ENCODE measurements at regions not wholly inside any gene's neighbourhood (a gene's known extent, or its start where the extent isn't known, plus 50 kb on each side); places are given as distances from the start of the nearest gene placed in this dataset.
"Not testable (repeated sequence)": the region's sequence is repeated elsewhere in the genome, so short reads cannot be mapped to it uniquely, and the experiment has no call there.

DNA sequence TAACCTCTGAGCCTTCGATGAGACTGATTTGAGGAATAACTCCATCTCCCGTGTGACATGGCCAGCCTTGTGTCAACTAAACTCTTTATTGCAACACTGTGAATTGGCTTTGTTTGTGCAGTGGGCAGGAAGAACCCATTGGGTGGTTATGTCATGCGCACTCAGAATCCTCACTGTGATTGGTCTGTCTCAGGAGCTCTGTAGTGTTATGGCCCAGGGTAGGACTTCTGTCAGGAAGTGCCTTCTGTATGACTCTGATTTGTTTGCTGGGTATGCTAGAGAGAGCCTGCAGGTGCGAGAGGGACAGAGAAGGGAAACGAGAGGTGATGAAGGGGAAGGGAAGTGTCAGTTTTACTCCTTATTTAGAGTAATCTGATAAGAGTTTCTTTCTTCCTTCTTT lies 71.5 kb upstream of the DCD start:
- intact Hi-C loops (cut with DNase I), result no loop called here

DNA sequence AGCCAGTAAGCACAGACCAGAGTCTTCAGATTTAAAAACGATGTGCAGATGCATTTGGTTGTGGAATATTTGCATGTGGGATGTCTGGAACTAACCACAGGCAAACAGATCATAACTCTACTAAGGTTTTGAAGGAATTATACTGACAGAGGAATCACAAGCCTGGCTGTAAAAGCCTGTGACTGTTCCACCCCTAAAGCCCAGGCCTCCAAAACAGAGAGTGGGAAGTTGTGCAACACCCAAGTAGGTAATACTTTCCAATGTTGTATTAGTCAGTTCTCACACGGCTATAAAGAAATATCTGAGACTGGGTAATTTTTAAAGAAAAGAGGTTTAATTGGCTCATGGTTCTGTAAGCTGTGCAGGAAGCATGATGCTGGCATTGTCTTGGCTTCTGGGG lies 68.1 kb upstream of the DCD start:
- no peak for DNase-seq
- intact Hi-C loops (cut with DNase I), result no loop called here

More for the DNA sequence above, 71.5 kb upstream of the DCD start:
- DNase-seq, result no peak

DNA sequence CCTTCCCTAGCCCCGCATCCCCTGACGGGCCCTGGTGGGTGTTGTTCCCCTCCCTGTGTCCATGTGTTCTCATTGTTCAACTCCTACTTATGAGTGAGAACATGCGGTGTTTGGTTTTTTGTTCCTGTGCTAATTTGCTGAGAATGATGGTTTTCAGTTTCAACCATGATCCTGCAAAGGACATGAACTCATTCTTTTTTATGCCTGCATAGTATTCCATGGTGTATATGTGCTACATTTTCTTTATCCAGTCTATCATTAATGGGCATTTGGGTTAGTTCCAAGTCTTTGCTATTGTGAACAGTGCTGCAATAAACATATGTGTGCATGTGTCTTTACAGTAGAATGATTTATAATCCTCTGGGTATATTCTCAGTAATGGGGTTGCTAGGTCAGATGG lies 65.7 kb upstream of the DCD start:
- DNase-seq; intact Hi-C loops (cut with DNase I): not testable (repeated sequence)

DNA sequence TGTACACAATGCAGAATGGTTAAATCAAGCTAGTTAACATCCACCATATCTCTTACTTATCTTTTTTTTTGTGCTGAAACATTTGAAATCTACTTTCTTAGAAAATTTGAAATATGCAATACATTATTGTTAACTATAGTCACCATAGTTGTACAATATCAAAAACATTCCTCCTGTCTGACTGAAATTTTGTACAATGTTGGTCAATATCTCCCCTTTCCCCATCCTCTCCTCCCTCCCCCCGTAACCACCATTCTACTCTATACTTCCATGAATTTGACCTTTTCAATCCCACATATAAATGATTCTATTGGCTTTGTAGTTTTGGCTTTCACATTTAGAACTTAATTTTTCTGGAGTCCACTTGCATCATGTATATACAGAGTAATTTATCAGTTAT lies 63.5 kb upstream of the DCD start:
- DNase-seq, result no peak

DNA sequence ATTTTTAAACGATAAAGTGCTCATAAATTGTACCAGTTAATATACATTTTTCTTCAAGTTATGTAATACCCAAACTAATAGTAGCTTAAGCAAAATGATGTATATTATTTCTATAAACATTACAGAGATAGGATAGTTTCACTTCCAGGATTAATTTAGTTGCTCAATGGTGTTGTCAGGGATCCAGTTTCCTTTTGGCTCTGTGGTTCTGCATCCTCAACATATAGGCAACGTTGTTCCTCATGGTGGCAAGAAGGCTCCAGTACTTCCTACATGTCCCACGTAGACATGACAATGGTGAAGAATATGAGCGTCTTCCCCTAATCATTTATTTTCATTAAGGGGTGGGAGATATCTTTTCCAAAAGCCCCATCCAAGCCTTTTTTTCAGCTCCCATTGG lies 60.7 kb upstream of the DCD start:
- no peak for DNase-seq
- intact Hi-C loops (cut with DNase I), result no loop called here

More for the DNA sequence above, 63.5 kb upstream of the DCD start:
- intact Hi-C loops (cut with DNase I), result no loop called here

DNA sequence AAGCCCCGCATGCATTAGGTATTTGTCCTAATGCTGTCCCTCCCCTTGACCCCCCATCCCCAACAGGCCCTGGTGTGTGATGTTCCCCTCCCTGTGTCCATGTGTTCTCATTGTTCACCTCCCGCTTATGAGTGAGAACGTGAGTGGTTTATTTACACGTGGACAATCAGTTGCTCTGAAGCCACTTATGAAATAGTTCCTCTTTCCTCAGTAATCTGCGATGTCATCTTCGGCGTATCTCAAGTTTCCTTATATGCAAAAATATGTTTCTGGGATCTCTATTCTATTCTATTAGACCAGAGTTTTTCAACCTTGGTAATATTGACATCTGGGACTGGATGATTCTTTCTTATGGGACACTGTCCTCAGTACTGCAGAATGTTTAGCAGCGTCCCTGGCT lies 56.0 kb upstream of the DCD start:
- intact Hi-C loops (cut with DNase I), result loop anchor here (5.0 kb wide), 1 partner anchor 253 kb away; no protein-coding TSS in a partner anchor
- DNase-seq, result no peak

DNA sequence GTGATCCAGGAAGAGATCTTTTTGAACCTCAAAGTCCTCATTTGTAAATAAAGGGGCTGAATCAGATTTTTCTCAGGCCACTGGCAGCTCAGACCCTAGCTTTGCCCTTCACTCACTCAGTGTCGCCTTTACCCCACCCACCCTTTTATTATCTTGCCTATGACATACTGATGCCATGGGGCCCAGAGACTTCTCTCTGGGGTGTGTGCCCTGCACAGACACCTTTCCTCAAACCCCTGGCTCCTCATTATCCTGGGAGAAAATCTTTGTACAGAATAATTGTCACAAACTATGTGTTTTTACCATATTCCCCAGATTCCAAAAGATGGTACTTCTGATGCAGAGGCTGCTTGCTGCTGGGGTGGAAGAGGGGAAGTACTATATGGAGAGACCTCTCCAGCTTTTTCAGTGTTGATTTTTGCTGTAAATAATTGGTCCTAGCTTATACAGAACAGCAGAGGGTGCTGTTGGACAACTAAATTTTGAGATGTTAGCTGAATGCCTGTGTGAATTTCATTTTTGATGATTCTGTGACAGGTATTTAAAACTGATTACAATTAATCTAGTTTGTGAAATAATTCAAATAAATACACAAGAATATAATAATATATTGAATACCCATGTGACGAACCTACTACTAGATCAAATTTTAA lies 53.9 kb upstream of the DCD start:
- intact Hi-C loops (cut with DNase I), result loop anchor here (5.0 kb wide), 1 partner anchor 255 kb away; no protein-coding TSS in a partner anchor
- peak in 10 of 42 donors; percentile 4 to 61 (median 26) for DNase-seq

DNA sequence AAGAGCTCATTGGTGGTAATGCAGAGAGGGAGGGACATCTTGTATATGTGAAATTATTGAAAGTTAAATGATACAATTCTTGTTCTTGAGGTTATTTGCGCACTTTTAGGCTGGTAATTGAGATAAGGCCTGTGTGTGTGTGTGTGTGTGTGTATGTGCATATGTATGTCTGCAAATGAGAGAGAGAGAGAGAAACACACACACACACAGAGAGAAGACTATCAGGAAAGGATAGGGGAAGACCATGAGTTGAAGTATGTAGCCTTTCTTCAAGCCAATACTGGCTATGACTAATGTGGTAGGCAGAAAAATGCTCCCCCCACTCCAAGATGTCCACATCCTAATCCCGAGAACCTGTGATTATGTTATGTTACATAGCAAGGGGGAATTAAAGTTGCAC lies 52.7 kb upstream of the DCD start:
- DNase-seq, result no peak
- intact Hi-C loops (cut with DNase I), result loop anchor here (5.0 kb wide), 1 partner anchor 256 kb away; no protein-coding TSS in a partner anchor

DNA sequence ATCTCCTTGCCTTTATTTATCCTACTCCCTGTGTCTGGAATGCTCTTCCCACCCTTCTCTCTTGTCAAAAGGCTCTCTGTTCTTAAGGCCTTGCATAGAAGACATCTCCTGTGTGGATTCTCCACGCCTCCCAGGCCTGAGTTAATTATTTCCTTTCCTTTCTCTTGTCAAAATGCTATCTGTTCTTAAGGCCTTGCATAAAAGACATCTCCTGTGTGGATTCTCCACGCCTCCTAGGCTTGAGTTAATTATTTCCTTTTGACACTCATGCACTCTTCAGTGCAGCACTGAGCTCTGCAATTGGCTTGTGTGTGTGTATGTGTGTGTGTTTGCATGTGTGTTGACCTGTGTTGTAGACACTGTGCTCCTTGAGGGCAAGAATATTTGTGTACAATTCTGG lies 52.1 kb upstream of the DCD start:
- intact Hi-C loops (cut with DNase I), result loop anchor here (5.0 kb wide), 1 partner anchor 257 kb away; no protein-coding TSS in a partner anchor
- DNase-seq, result no peak

Measured in head of caudate nucleus (tissue), 42 donors.